H1 (cell line): ENCODE measurements at regions not wholly inside any gene's neighbourhood (a gene's known extent, or its start where the extent isn't known, plus 50 kb on each side); places are given as distances from the start of the nearest gene placed in this dataset.

Experiments used
- CTCF ChIA-PET: fragments of 300-600 bp; sonication (Branson Sonifier 250); formaldehyde crosslinking; loops from one replicate; lab custom pipeline; 2021; ENCODE audit not compliant: partially characterized antibody; lab: Charles Lee
- POLR2A ChIA-PET: fragments of 300-600 bp; sonication (Branson Sonifier 250); formaldehyde crosslinking; loops from one replicate; lab custom pipeline; 2021; ENCODE audit warnings: inconsistent platforms; ENCODE audit not compliant: partially characterized antibody; lab: Charles Lee
- DNase-seq, 2 experiments: peaks; one replicate each; pipeline versions ENCODE4 v3.0.0 to v3.0.0-alpha.2; 2010 to 2022; ENCODE audit warnings: low spot score in 2 of 2, low read depth in 1 of 2, mixed read lengths in 1 of 2
- FAIRE-seq: peaks from 2 replicates; lab custom pipeline; 2011; peaks lifted over from hg19 to GRCh38; lab: Jason Lieb, UNC
- H2AFZ ChIP-seq: 2 replicates; pipeline ENCODE4 v1.8.1; 2012; ENCODE audit warnings: low read length, inconsistent platforms
- H2AK5ac ChIP-seq: 2 replicates; pipeline ENCODE4 v1.6.1; 2013; ENCODE audit warnings: low read depth, low read length
- H2BK120ac ChIP-seq: replicated peaks from 2 replicates; pipeline ENCODE3; 2013; ENCODE audit warnings: low read depth, low read length, inconsistent platforms
- H2BK12ac ChIP-seq: 2 replicates; pipeline ENCODE4 v1.6.1; 2013; ENCODE audit warnings: low read depth, low read length
- H2BK15ac ChIP-seq: 2 replicates; pipeline ENCODE4 v1.6.1; 2013; ENCODE audit warnings: low read length
- H2BK20ac ChIP-seq: 2 replicates; pipeline ENCODE4 v1.6.1; 2013; ENCODE audit warnings: low read length
- H2BK5ac ChIP-seq: 2 replicates; pipeline ENCODE4 v1.6.1; 2013; ENCODE audit warnings: low read depth, low read length
- H3K14ac ChIP-seq: 2 replicates; pipeline ENCODE4 v1.6.1; 2013; ENCODE audit warnings: inconsistent platforms; ENCODE audit not compliant: insufficient read length
- H3K18ac ChIP-seq: 2 replicates; pipeline ENCODE4 v1.6.1; 2013; ENCODE audit warnings: low read length; ENCODE audit errors: extremely low read depth
- H3K23ac ChIP-seq: 2 replicates; pipeline ENCODE4 v1.6.1; 2013; ENCODE audit warnings: inconsistent platforms; ENCODE audit not compliant: insufficient read length
- H3K23me2 ChIP-seq: 2 replicates; pipeline ENCODE4 v1.6.1; 2013; ENCODE audit warnings: low read depth, low read length
- H3K27ac ChIP-seq: 2 replicates; pipeline ENCODE4 v1.6.1; 2011; ENCODE audit warnings: low read depth, low read length, inconsistent platforms
- H3K27me3 ChIP-seq, 4 experiments: replicated peaks in 1 of 4; 1 replicate in 1 of 4; 2 replicates in 3 of 4; pipeline versions ENCODE4 v1.6.1 to v1.8.1; 2011 to 2013; ENCODE audit warnings: low read length in 3 of 4, mild to moderate bottlenecking in 3 of 4, inconsistent platforms in 2 of 4, mixed read lengths in 2 of 4, moderate library complexity in 1 of 4; ENCODE audit not compliant: control insufficient read depth in 3 of 4, insufficient read depth in 3 of 4; ENCODE audit errors: extremely low read depth in 1 of 4
- H3K36me3 ChIP-seq, 4 experiments: 2 replicates each; pipeline versions ENCODE4 v1.6.1 to v1.8.1; 2011 to 2013; ENCODE audit warnings: mild to moderate bottlenecking in 4 of 4, low read length in 3 of 4, moderate library complexity in 2 of 4, control low read depth in 1 of 4, inconsistent platforms in 1 of 4; ENCODE audit not compliant: insufficient read depth in 4 of 4, control insufficient read depth in 2 of 4
- H3K4ac ChIP-seq: replicated peaks from 2 replicates; pipeline ENCODE3; 2013; ENCODE audit warnings: low read length, low read depth, mixed read lengths, inconsistent platforms; ENCODE audit not compliant: insufficient read length
- H3K4me1 ChIP-seq, 4 experiments: replicated peaks in 1 of 4; 1 replicate in 1 of 4; 2 replicates in 3 of 4; pipeline versions ENCODE4 v1.6.1 to v1.8.1; 2011 to 2013; ENCODE audit warnings: low read length in 3 of 4, inconsistent platforms in 2 of 4, mixed read lengths in 1 of 4; ENCODE audit not compliant: insufficient read depth in 4 of 4, control insufficient read depth in 3 of 4
- H3K4me2 ChIP-seq, 2 experiments: 2 replicates each; pipeline versions ENCODE4 v1.6.1 to v1.8.1; 2011 to 2013; ENCODE audit warnings: low read depth in 2 of 2, low read length in 2 of 2, control low read depth in 1 of 2, inconsistent platforms in 1 of 2, mild to moderate bottlenecking in 1 of 2; ENCODE audit not compliant: insufficient read depth in 1 of 2
- H3K4me3 ChIP-seq, 4 experiments: fragments of 200-600, 300-600 bp in 1 of 4; sonication (generic), shearing (Covaris generic), sonication (Bioruptor Twin) in 1 of 4; 2 replicates each; pipeline versions ENCODE4 v1.5.1 to v1.8.1; 2011 to 2016; ENCODE audit warnings: low read length in 4 of 4, low read depth in 3 of 4, control low read depth in 2 of 4, inconsistent platforms in 2 of 4, mild to moderate bottlenecking in 2 of 4, mixed read lengths in 1 of 4, moderate library complexity in 1 of 4; ENCODE audit not compliant: insufficient read depth in 2 of 4; ENCODE audit errors: extremely low read depth in 1 of 4
- H3K56ac ChIP-seq: replicated peaks from 2 replicates; pipeline ENCODE3; 2013; ENCODE audit warnings: low read depth, mild to moderate bottlenecking, mixed read lengths, low read length, inconsistent platforms; ENCODE audit not compliant: insufficient read length
- H3K79me1 ChIP-seq: 2 replicates; pipeline ENCODE4 v1.6.1; 2013; ENCODE audit warnings: low read depth, low read length, control low read depth
- H3K79me2 ChIP-seq, 2 experiments: 2 replicates each; pipeline versions ENCODE4 v1.6.1 to v1.8.1; 2012 to 2013; ENCODE audit warnings: low read length in 2 of 2, mild to moderate bottlenecking in 2 of 2, inconsistent platforms in 1 of 2; ENCODE audit not compliant: insufficient read depth in 2 of 2, control insufficient read depth in 1 of 2
- H3K9ac ChIP-seq, 4 experiments: replicated peaks in 1 of 4; 1 replicate in 1 of 4; 2 replicates in 3 of 4; pipeline versions ENCODE4 v1.6.1 to v1.8.1; 2011 to 2013; ENCODE audit warnings: low read depth in 3 of 4, low read length in 3 of 4, control low read depth in 2 of 4, mild to moderate bottlenecking in 2 of 4, moderate library complexity in 2 of 4, inconsistent platforms in 1 of 4; ENCODE audit errors: extremely low read depth in 1 of 4
- H3K9me3 ChIP-seq, 2 experiments: 2 replicates each; pipeline versions ENCODE4 v1.6.1 to v1.8.1; 2012 to 2013; ENCODE audit warnings: mild to moderate bottlenecking in 2 of 2, moderate library complexity in 2 of 2, control low read depth in 1 of 2, inconsistent platforms in 1 of 2, low read depth in 1 of 2, low read length in 1 of 2, mixed read lengths in 1 of 2; ENCODE audit not compliant: insufficient read depth in 2 of 2
- H4K20me1 ChIP-seq, 2 experiments: replicated peaks in 1 of 2; 2 replicates each; pipeline versions ENCODE3 to v1.8.1; 2011 to 2013; ENCODE audit warnings: inconsistent platforms in 2 of 2, low read length in 2 of 2, mild to moderate bottlenecking in 1 of 2; ENCODE audit not compliant: insufficient read depth in 2 of 2, control insufficient read depth in 1 of 2
- H4K5ac ChIP-seq: 2 replicates; pipeline ENCODE4 v1.6.1; 2013; ENCODE audit warnings: low read length, low read depth, mixed read lengths, inconsistent platforms; ENCODE audit not compliant: insufficient read length
- H4K8ac ChIP-seq: 2 replicates; pipeline ENCODE4 v1.8.0; 2013; ENCODE audit warnings: mild to moderate bottlenecking, moderate library complexity, low read length, inconsistent platforms; ENCODE audit not compliant: insufficient read depth; ENCODE audit errors: extremely low read depth
- H4K91ac ChIP-seq: replicated peaks from 2 replicates; pipeline ENCODE3; 2013; ENCODE audit warnings: low read length, mixed read lengths, inconsistent platforms; ENCODE audit not compliant: insufficient read length
- ASH2L ChIP-seq: fragments of 200-600, 300-600 bp; sonication (generic); IDR thresholded peaks from one replicate; pipeline ENCODE4 v1.7.1; 2017; ENCODE audit warnings: low read length
- CBX8 ChIP-seq: fragments of 300-800, 300-1000 bp; sonication (generic); IDR thresholded peaks from 2 replicates; pipeline ENCODE4 v1.7.1; 2016; ENCODE audit warnings: low read depth, low read length, borderline replicate concordance
- EGR1 ChIP-seq: IDR thresholded peaks from 2 replicates; pipeline ENCODE4 v1.6.1; 2011; ENCODE audit warnings: low read depth, low read length, borderline replicate concordance
- HDAC2 ChIP-seq, 2 experiments: fragments of 300-600 bp in 1 of 2; sonication (generic) in 1 of 2; IDR thresholded peaks; 2 replicates each; pipeline ENCODE4 v1.6.1; 2011 to 2012; ENCODE audit warnings: low read depth in 2 of 2, low read length in 2 of 2, mild to moderate bottlenecking in 2 of 2, moderate library complexity in 2 of 2, borderline replicate concordance in 1 of 2, inconsistent platforms in 1 of 2
- JUND ChIP-seq: IDR thresholded peaks from 2 replicates; pipeline ENCODE4 v1.6.1; 2011; ENCODE audit warnings: mild to moderate bottlenecking, improper control_type of control experiment, low read length
- KDM4A ChIP-seq: IDR thresholded peaks from one replicate; pipeline ENCODE4 v1.7.1; 2012; ENCODE audit warnings: low read depth, mild to moderate bottlenecking, moderate library complexity, low read length, inconsistent platforms; ENCODE audit not compliant: severe bottlenecking
- RBBP5 ChIP-seq: IDR thresholded peaks from 2 replicates; pipeline ENCODE4 v1.7.1; 2012; ENCODE audit warnings: low read depth, mild to moderate bottlenecking, inconsistent platforms, low read length, moderate library complexity, borderline replicate concordance
- SIRT6 ChIP-seq: IDR thresholded peaks from one replicate; pipeline ENCODE4 v1.7.1; 2012; ENCODE audit warnings: low read length, inconsistent platforms
- SP4 ChIP-seq: IDR thresholded peaks from 2 replicates; pipeline ENCODE4 v1.6.1; 2012; ENCODE audit warnings: low read length, inconsistent platforms
- TCF12 ChIP-seq: IDR thresholded peaks from 2 replicates; pipeline ENCODE4 v1.6.1; 2011; ENCODE audit warnings: low read depth, mild to moderate bottlenecking, low read length
- TEAD4 ChIP-seq: IDR thresholded peaks from 2 replicates; pipeline ENCODE4 v1.6.1; 2012; ENCODE audit warnings: low read depth, low read length, inconsistent platforms, mixed read lengths
- WGBS, 2 experiments: shearing (Covaris generic) in 1 of 2; methylation state at CpG; one replicate each; pipeline versions ENCODE4 v1.1.6 to v1.1.7; 2013 to 2015; ENCODE audit warnings: low lambda C conversion rate in 2 of 2, mixed read lengths in 2 of 2, inconsistent platforms in 1 of 2, low coverage in 1 of 2, missing lambda C conversion rate in 1 of 2; ENCODE audit not compliant: insufficient replicate concordance in 2 of 2, insufficient coverage in 1 of 2, insufficient read length in 1 of 2; ENCODE audit errors: extremely low coverage in 1 of 2, missing lambda C conversion rate in 1 of 2; 5-methylcytosine and 5-hydroxymethylcytosine counted together
- TF ChIP-seq, protein P1 (sequence below): IDR thresholded peaks from 2 replicates; pipeline ENCODE4 v1.6.1; 2012; ENCODE audit warnings: low read length, inconsistent platforms
- TF ChIP-seq, protein P2 (sequence below): IDR thresholded peaks from 2 replicates; pipeline ENCODE4 v1.6.1; 2011; ENCODE audit warnings: low read depth, mild to moderate bottlenecking, low read length; ENCODE audit not compliant: insufficient read depth

- Histone ChIP-seq H4K5ac (no peak overlapping the region), H4K8ac (no peak overlapping the region)
- TF ChIP-seq SIRT6 (no peak), TCF12 (no peak), CBX8 (no peak), RBBP5 (no peak), TEAD4 (no peak), SP4 (no peak), EGR1 (no peak), KDM4A (no peak), ASH2L (no peak), HDAC2 (IDR thresholded peaks at IDR 0.05; ENCODE audit: borderline replicate concordance in 1 of 2, low read depth in 2 of 2, low read length in 2 of 2) (no peak), JUND (no peak)
- TF ChIP-seq, protein P1, sequence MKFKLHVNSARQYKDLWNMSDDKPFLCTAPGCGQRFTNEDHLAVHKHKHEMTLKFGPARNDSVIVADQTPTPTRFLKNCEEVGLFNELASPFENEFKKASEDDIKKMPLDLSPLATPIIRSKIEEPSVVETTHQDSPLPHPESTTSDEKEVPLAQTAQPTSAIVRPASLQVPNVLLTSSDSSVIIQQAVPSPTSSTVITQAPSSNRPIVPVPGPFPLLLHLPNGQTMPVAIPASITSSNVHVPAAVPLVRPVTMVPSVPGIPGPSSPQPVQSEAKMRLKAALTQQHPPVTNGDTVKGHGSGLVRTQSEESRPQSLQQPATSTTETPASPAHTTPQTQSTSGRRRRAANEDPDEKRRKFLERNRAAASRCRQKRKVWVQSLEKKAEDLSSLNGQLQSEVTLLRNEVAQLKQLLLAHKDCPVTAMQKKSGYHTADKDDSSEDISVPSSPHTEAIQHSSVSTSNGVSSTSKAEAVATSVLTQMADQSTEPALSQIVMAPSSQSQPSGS: no peak
- TF ChIP-seq, protein P2, sequence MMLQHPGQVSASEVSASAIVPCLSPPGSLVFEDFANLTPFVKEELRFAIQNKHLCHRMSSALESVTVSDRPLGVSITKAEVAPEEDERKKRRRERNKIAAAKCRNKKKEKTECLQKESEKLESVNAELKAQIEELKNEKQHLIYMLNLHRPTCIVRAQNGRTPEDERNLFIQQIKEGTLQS: no peak
Observed at GRCh38 chr19:27896091-27896490, 1316.9 kb downstream of the UQCRFS1 start.

More at GRCh38 chr19:27896091-27896490, 1316.9 kb downstream of the UQCRFS1 start:
- Histone ChIP-seq H3K4ac (no peak overlapping the region), H3K14ac (no peak overlapping the region), H2AK5ac (no peak overlapping the region), H3K9ac (no peak overlapping the region), H3K18ac (no peak overlapping the region), H3K36me3 (no peaks in the 10 kb centered on the region), H3K9me3 (peaks cover 80 to 98% of the 10 kb centered on the region in 2 experiments), H2AFZ (no peak overlapping the region), H3K4me3 (no peak overlapping the region), H4K91ac (no peak overlapping the region), H3K4me2 (no peak overlapping the region), H2BK12ac (no peak overlapping the region), H2BK5ac (no peak overlapping the region), H3K56ac (no peak overlapping the region), H2BK20ac (no peak overlapping the region), H3K79me2 (no peaks in the 10 kb centered on the region), H3K79me1 (no peaks in the 10 kb centered on the region), H3K4me1 (no peaks in the 10 kb centered on the region), H2BK15ac (no peak overlapping the region), H3K23ac (no peak overlapping the region), H3K27me3 (no peaks in the 10 kb centered on the region), H3K23me2 (no peaks in the 10 kb centered on the region), H3K27ac (no peak overlapping the region), H4K20me1 (no peaks in the 10 kb centered on the region), H2BK120ac (no peak overlapping the region)
- ChIA-PET POLR2A (no interaction called here), CTCF (no interaction called here)
- WGBS, 2 experiments: 100% methylated on average over 1 of the region's 1 CpG; no CpG with 5 or more reads in 1 of the 2 experiments
- DNase-seq (no peak), FAIRE-seq (no peak)
